Activated naive CD4-positive, alpha-beta T cell treated with anti-CD3 and anti-CD28 coated beads, Interleukin-2, amount 50 U/mL, for 24 hours (primary cell): ENCODE measurements at regions not wholly inside any gene's neighbourhood (a gene's known extent, or its start where the extent isn't known, plus 50 kb on each side); places are given as distances from the start of the nearest gene placed in this dataset.

Experiments used
- H3K27ac Mint-ChIP-seq: one replicate; pipeline ENCODE4 v1.8.0; 2021; ENCODE audit warnings: mild to moderate bottlenecking, mixed read lengths
- H3K27me3 Mint-ChIP-seq: one replicate; pipeline ENCODE4 v1.8.0; 2021; ENCODE audit warnings: mixed read lengths
- H3K36me3 Mint-ChIP-seq: one replicate; pipeline ENCODE4 v1.8.0; 2021; ENCODE audit warnings: mixed read lengths
- H3K4me1 Mint-ChIP-seq: one replicate; pipeline ENCODE4 v1.8.0; 2021; ENCODE audit warnings: mixed read lengths
- H3K4me3 Mint-ChIP-seq: one replicate; pipeline ENCODE4 v1.8.0; 2021; ENCODE audit warnings: mild to moderate bottlenecking, mixed read lengths
- H3K9me3 Mint-ChIP-seq: one replicate; pipeline ENCODE4 v1.8.0; 2021; ENCODE audit warnings: mixed read lengths

DNA sequence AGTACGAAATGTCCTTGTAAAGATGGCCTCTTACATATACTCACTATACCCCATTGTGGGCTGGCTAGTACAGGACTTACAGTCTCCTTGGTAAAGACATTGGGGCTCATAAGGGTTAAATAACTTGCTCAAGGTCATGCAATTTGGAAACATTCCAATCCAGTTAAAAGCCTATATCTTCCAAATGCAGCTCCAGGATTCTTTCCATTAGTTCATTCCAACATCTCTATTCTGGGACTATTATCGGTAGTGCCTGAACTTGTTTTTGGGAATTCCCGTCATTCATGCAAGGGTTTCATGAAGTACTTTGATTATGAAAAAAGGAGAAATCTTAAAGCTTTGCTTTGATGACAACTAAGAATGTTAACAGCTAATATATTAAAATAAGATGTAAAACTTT, 99.2 kb upstream of the SLC8A1 start:
- H3K4me3 Mint-ChIP-seq, result no peak overlapping the region
- no peak overlapping the region for H3K27ac Mint-ChIP-seq
- H3K27me3 Mint-ChIP-seq, result no peaks in the 10 kb centered on the region
- no peaks in the 10 kb centered on the region for H3K9me3 Mint-ChIP-seq
- no peaks in the 10 kb centered on the region for H3K36me3 Mint-ChIP-seq
- no peaks in the 10 kb centered on the region for H3K4me1 Mint-ChIP-seq

DNA sequence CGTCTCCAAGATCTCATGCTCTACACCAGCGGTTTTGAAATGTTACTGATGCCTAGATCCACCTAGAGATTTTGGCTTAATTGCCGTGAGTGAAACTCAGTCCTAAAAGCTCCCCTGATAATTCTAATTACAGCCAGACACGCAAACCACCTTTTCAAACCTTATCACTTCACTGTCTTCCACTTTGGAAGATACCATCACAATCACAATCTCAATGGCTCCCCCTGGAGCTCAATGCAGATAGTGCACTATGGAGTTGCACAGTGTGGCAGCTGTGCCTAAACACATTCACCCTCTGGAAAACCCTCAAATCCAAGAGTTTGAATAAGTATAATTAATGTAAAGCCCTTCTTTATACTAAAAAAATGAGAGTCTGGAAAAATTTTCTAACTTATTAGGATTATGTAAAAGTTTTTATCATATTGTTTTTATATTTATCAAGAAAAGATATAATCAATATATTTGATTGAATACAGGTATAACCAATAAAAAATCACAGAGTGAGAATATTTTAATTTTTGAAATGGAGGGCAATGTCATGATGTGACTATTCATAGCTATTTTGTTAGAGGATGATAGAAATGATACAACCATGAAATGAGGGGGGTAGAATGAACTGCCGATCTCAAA, 102.9 kb upstream of the SLC8A1 start:
- H3K4me3 Mint-ChIP-seq, result no peak overlapping the region
- no peak overlapping the region for H3K27ac Mint-ChIP-seq
- no peaks in the 10 kb centered on the region for H3K27me3 Mint-ChIP-seq
- no peaks in the 10 kb centered on the region for H3K36me3 Mint-ChIP-seq
- H3K9me3 Mint-ChIP-seq, result no peaks in the 10 kb centered on the region
- H3K4me1 Mint-ChIP-seq, result no peaks in the 10 kb centered on the region

DNA sequence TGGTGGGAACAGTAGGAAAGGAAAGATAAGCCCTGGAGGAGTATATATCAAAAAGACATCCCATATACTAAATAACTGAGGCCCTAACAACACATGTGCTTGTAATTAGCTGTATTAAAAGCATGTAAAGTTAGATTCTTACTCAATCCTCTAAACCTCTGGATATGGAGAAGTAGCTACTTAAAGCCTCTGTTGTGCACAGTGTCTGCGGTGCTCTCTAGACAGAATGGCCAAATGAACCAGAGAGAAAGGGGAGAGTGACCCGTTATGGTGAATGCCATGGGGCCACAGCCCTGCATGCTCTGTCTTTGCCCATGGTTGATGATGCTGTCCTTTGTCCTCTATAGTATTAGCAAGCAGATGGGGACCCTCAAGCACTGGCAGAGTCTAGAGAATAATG, 104.4 kb upstream of the SLC8A1 start:
- no peaks in the 10 kb centered on the region for H3K9me3 Mint-ChIP-seq
- H3K4me3 Mint-ChIP-seq, result no peak overlapping the region
- H3K27ac Mint-ChIP-seq, result no peak overlapping the region
- H3K27me3 Mint-ChIP-seq, result no peaks in the 10 kb centered on the region
- H3K4me1 Mint-ChIP-seq, result no peaks in the 10 kb centered on the region
- H3K36me3 Mint-ChIP-seq, result no peaks in the 10 kb centered on the region

DNA sequence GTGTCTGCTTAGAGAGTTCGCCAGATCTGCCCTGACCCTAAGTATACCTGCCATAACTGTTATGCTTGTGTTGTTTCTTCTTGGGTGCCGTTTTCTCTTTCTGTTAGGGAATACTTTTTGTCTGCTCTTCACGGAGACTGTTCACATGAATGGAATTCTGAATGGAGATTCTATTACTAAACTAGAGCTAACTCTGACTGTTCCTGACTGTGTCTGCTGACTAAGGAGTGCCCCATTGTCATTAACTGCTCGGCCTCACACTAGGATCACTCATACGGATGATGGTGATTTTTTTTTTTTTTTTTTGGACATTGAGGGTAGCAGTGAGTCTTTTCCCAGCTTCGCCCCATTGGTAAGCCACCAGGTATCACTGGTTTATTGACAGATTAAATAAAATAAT, 104.8 kb upstream of the SLC8A1 start:
- Mint-ChIP-seq H3K27ac (no peak overlapping the region), H3K4me3 (no peak overlapping the region), H3K4me1 (no peaks in the 10 kb centered on the region), H3K9me3 (no peaks in the 10 kb centered on the region), H3K36me3 (no peaks in the 10 kb centered on the region), H3K27me3 (no peaks in the 10 kb centered on the region)

DNA sequence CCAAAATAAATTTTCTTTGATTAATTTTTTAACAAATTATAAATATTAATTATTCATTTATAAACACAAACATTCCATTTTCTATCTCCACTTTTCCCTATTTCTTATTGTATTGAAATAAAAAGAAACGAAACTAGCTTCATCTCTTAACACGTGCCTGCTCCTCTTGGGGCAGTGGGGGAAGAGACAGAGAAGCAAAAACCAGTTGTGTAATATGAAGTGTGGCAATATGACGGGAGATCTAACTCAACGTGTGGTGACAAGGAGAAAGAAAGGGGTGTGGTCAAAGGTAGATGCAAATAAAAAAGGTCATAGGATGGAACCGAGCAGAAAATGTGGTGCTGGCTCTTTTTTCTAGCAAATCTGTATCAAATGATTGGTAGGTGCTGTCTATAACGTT, 106.9 kb upstream of the SLC8A1 start:
- no peaks in the 10 kb centered on the region for H3K36me3 Mint-ChIP-seq
- no peaks in the 10 kb centered on the region for H3K27me3 Mint-ChIP-seq
- H3K9me3 Mint-ChIP-seq, result no peaks in the 10 kb centered on the region
- no peaks in the 10 kb centered on the region for H3K4me1 Mint-ChIP-seq
- H3K4me3 Mint-ChIP-seq, result no peak overlapping the region
- H3K27ac Mint-ChIP-seq, result no peak overlapping the region

- Mint-ChIP-seq H3K9me3 (no peaks in the 10 kb centered on the region), H3K4me3 (no peak overlapping the region), H3K27me3 (no peaks in the 10 kb centered on the region), H3K27ac (no peak overlapping the region), H3K36me3 (no peaks in the 10 kb centered on the region), H3K4me1 (no peaks in the 10 kb centered on the region)
These were observed 107.3 kb upstream of the SLC8A1 start for GRCh38 chr2:40559175-40559574.

GRCh38 chr2:40564184-40564583, 112.3 kb upstream of the SLC8A1 start:
- Mint-ChIP-seq H3K27ac (no peak overlapping the region), H3K9me3 (no peaks in the 10 kb centered on the region), H3K4me1 (no peaks in the 10 kb centered on the region), H3K36me3 (no peaks in the 10 kb centered on the region), H3K4me3 (no peak overlapping the region), H3K27me3 (no peaks in the 10 kb centered on the region)

GRCh38 chr2:40579247-40579646, 127.4 kb upstream of the SLC8A1 start:
- Mint-ChIP-seq H3K4me3 (no peak overlapping the region), H3K4me1 (no peaks in the 10 kb centered on the region), H3K27ac (no peak overlapping the region), H3K9me3 (no peaks in the 10 kb centered on the region), H3K36me3 (no peaks in the 10 kb centered on the region), H3K27me3 (no peaks in the 10 kb centered on the region)

DNA sequence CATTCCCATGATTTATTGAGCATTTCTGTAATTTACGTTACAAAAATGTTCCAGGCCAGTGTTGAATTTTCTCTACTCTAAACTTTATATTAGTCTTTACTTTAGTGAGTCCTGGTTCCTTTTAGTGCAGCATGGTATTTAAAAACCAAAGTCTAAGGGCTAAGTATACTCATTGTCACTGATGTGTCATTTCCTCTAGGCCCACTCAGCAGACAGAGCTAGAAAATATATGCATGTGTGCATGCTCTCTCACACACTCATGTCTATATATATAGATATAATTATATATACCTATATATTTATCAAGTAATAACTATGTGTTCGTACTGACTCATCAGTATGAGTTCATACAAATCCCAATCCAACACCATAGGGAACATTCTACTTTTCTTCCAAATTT, 132.5 kb upstream of the SLC8A1 start:
- H3K9me3 Mint-ChIP-seq, result no peaks in the 10 kb centered on the region
- no peak overlapping the region for H3K27ac Mint-ChIP-seq
- no peaks in the 10 kb centered on the region for H3K36me3 Mint-ChIP-seq
- no peaks in the 10 kb centered on the region for H3K4me1 Mint-ChIP-seq
- H3K27me3 Mint-ChIP-seq, result no peaks in the 10 kb centered on the region
- no peak overlapping the region for H3K4me3 Mint-ChIP-seq

DNA sequence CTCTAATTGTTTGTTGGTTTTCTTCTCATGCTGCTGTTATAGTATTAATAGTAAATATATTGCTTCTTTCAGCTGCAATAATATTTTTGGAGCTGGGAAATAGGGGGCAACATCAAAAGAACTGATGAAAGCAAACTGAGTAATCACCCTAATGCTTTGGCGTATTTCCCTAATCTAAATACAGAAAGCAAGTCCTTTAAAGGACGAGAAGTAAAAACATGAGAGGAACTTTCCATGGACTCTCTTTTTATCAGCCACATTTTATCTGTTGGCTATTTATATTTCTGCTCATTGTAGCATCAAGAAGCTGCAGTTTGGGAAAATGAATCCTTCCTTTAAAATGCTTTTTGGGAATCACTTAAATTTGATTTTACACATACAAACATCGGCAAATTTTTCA, 139.9 kb upstream of the SLC8A1 start:
- no peak overlapping the region for H3K27ac Mint-ChIP-seq
- H3K27me3 Mint-ChIP-seq, result no peaks in the 10 kb centered on the region
- H3K4me1 Mint-ChIP-seq, result no peaks in the 10 kb centered on the region
- H3K36me3 Mint-ChIP-seq, result no peaks in the 10 kb centered on the region
- no peaks in the 10 kb centered on the region for H3K9me3 Mint-ChIP-seq
- H3K4me3 Mint-ChIP-seq, result no peak overlapping the region

GRCh38 chr2:40592218-40592617, 140.3 kb upstream of the SLC8A1 start:
- Mint-ChIP-seq H3K4me3 (no peak overlapping the region), H3K9me3 (no peaks in the 10 kb centered on the region), H3K27me3 (no peaks in the 10 kb centered on the region)

DNA sequence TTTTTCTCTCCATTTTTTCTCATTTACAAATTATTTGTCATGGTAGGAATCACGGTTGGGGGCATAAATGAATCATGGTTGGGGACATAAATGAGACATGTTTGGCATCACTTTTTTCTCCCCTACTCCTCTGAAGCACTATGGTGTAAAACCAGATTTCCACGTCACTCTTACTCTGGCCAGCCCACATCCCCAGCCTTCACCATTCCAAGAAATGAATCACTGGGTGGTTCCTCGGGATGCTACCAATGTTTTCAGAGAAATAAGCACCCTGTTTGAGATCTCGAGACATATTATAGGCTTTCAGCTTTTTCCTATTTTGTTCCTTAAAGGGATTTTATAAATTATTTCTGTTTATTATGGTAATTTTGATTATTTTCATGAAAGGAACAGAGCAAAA, 155.0 kb upstream of the SLC8A1 start:
- Mint-ChIP-seq H3K36me3 (no peaks in the 10 kb centered on the region), H3K27me3 (no peaks in the 10 kb centered on the region), H3K9me3 (peaks cover 10% of the 10 kb centered on the region), H3K4me1 (no peaks in the 10 kb centered on the region), H3K4me3 (no peak overlapping the region), H3K27ac (no peak overlapping the region)

More at GRCh38 chr2:40592218-40592617, 140.3 kb upstream of the SLC8A1 start:
- no peaks in the 10 kb centered on the region for H3K36me3 Mint-ChIP-seq
- H3K4me1 Mint-ChIP-seq, result no peaks in the 10 kb centered on the region
- no peak overlapping the region for H3K27ac Mint-ChIP-seq

DNA sequence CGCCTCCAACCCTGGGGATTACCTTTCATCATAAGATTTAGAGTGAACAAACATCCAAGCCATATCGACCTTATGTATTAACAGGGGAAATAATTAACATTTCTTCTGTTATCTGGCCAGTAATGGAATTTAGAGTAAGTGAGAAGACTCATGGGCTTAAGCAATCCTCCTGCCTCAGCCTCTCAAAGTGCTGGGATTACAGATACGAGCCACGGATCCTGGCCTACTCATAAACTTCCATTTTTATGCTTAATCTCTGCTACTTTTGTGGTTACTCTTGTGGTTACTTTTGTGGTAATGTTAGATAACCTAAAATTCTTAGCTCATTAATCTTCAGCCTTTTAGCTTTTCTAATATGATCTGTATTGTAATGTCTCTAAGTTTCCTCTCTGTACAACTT, 159.3 kb upstream of the SLC8A1 start:
- Mint-ChIP-seq H3K27ac (no peak overlapping the region), H3K9me3 (peaks cover 9% of the 10 kb centered on the region), H3K4me3 (no peak overlapping the region)

GRCh38 chr2:40625849-40626248, 174.0 kb upstream of the SLC8A1 start:
- H3K27me3 Mint-ChIP-seq, result no peaks in the 10 kb centered on the region

More for the DNA sequence above, 159.3 kb upstream of the SLC8A1 start:
- Mint-ChIP-seq H3K36me3 (no peaks in the 10 kb centered on the region), H3K4me1 (no peaks in the 10 kb centered on the region), H3K27me3 (no peaks in the 10 kb centered on the region)

GRCh38 chr2:40628556-40628955, 176.7 kb upstream of the SLC8A1 start:
- H3K9me3 Mint-ChIP-seq, result no peaks in the 10 kb centered on the region
- no peaks in the 10 kb centered on the region for H3K4me1 Mint-ChIP-seq
- no peaks in the 10 kb centered on the region for H3K27me3 Mint-ChIP-seq
- no peak overlapping the region for H3K27ac Mint-ChIP-seq
- H3K4me3 Mint-ChIP-seq, result no peak overlapping the region
- H3K36me3 Mint-ChIP-seq, result no peaks in the 10 kb centered on the region

More at GRCh38 chr2:40625849-40626248, 174.0 kb upstream of the SLC8A1 start:
- Mint-ChIP-seq H3K4me1 (no peaks in the 10 kb centered on the region), H3K27ac (no peak overlapping the region), H3K36me3 (no peaks in the 10 kb centered on the region), H3K4me3 (no peak overlapping the region), H3K9me3 (no peaks in the 10 kb centered on the region)

DNA sequence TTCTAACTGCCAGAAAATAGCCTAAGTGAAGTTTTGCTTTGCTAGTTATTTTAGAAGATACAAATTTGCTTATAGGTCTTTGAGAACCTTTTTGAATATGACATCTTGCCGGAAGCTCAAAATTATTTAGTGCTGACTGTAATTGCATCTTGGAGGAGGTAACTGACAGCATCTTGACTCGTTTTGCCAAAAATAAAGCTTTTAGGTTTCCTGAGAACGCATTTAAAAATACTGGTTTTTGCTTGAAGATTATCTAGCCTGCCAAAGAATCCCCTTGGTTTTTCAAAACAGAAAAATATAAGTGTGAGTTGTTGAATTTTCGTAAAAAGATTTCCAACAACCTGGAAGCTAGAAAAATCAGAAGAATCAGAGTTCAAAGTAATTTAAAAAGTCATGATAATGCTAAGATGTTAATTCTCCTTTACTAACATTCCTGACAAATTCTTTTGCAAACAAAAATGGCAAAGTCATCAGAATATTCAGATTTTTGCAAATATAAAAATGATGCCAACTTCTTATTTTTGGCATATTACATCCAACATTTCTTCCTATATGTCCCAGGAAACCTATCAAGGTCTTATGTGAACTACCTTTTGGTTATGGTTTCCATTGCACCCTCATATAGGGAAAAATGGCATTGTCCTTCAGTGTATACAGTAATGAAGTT, 178.0 kb upstream of the SLC8A1 start:
- no peaks in the 10 kb centered on the region for H3K4me1 Mint-ChIP-seq
- H3K27me3 Mint-ChIP-seq, result no peaks in the 10 kb centered on the region
- no peaks in the 10 kb centered on the region for H3K36me3 Mint-ChIP-seq
- no peak overlapping the region for H3K27ac Mint-ChIP-seq
- H3K4me3 Mint-ChIP-seq, result no peak overlapping the region
- H3K9me3 Mint-ChIP-seq, result no peaks in the 10 kb centered on the region

DNA sequence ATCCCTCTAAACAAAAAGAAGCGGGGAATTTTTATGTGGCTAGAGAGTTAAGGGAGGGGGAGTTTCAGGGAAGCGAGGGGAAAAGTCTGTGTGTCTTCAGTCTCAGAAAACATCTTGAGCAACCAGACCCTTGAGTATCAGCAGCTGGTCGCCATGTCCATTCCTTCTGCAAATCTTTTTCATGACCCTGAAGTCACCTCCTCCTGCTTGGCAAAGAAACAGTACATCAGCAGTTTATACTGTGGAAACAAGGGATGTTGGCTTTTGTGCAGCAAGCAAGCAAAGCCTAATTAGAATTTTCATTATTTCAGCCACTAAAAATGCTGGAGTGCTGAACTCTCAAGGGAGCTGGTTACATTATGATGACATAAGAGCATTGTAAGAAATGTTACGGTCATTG, 187.4 kb upstream of the SLC8A1 start:
- Mint-ChIP-seq H3K36me3 (no peaks in the 10 kb centered on the region), H3K27ac (no peak overlapping the region), H3K4me3 (no peak overlapping the region), H3K27me3 (no peaks in the 10 kb centered on the region), H3K9me3 (no peaks in the 10 kb centered on the region), H3K4me1 (no peaks in the 10 kb centered on the region)
